ENCODE measurements at regions not wholly inside any gene's neighbourhood (a gene's known extent, or its start where the extent isn't known, plus 50 kb on each side); places are given as distances from the start of the nearest gene placed in this dataset.

- WGBS, 2 donors: 84 to 96% methylated on average over 7 of the region's 7 CpGs
- intact Hi-C loops (cut with DNase I; ENCODE audit: low total_unique reads): no loop called here
- no peak overlapping the region for H3K4me3 ChIP-seq (ENCODE audit: low read depth, poor library complexity, severe bottlenecking)
- TF ChIP-seq, protein P1, sequence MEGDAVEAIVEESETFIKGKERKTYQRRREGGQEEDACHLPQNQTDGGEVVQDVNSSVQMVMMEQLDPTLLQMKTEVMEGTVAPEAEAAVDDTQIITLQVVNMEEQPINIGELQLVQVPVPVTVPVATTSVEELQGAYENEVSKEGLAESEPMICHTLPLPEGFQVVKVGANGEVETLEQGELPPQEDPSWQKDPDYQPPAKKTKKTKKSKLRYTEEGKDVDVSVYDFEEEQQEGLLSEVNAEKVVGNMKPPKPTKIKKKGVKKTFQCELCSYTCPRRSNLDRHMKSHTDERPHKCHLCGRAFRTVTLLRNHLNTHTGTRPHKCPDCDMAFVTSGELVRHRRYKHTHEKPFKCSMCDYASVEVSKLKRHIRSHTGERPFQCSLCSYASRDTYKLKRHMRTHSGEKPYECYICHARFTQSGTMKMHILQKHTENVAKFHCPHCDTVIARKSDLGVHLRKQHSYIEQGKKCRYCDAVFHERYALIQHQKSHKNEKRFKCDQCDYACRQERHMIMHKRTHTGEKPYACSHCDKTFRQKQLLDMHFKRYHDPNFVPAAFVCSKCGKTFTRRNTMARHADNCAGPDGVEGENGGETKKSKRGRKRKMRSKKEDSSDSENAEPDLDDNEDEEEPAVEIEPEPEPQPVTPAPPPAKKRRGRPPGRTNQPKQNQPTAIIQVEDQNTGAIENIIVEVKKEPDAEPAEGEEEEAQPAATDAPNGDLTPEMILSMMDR (IDR thresholded peaks at IDR 0.05): no peak
- no peak for TF ChIP-seq POLR2A (IDR thresholded peaks at IDR 0.05)
- no peak for DNase-seq (ENCODE audit: low spot score in 2 of 2)
Observed at GRCh38 chr12:76644950-76645349, 85.4 kb upstream of the OSBPL8 start.

GRCh38 chr12:76645934-76646333, 86.4 kb upstream of the OSBPL8 start:
- intact Hi-C loops (cut with DNase I; ENCODE audit: low total_unique reads): no loop called here
- no peak for TF ChIP-seq POLR2A (IDR thresholded peaks at IDR 0.05)
- TF ChIP-seq, protein P1 (IDR thresholded peaks at IDR 0.05): no peak
- DNase-seq (ENCODE audit: low spot score in 2 of 2): no peak
- H3K4me3 ChIP-seq (ENCODE audit: low read depth, poor library complexity, severe bottlenecking): no peak overlapping the region
- 100% methylated on average over 1 of the region's 3 CpGs; no CpG with 5 or more reads in 1 of the 2 donors for WGBS, 2 donors

DNA sequence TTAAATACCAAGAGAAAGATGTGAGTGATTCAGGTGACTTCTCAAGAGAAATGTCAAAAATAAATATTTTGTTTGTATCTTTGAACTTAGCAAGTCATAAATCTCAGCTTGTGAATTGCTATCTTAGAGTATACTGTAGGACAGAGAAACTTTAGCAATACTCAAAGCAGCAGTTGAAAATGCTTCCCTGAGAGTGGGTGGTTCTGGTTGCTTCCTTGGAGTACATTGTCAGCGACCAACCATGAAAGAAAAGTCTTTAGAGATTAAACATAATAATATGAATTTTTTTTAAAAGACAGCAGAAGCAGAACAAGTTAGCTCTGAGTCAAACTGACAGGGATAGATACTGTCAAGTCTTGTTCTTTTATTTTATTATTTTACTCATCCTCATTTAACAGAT, 86.8 kb upstream of the OSBPL8 start:
- TF ChIP-seq POLR2A (IDR thresholded peaks at IDR 0.05): no peak
- TF ChIP-seq, protein P1 (IDR thresholded peaks at IDR 0.05): no peak
- intact Hi-C loops (cut with DNase I; ENCODE audit: low total_unique reads): no loop called here
- WGBS, 2 donors: 81 to 92% methylated on average over 1 of the region's 1 CpG
- DNase-seq (ENCODE audit: low spot score in 2 of 2): no peak
- H3K4me3 ChIP-seq (ENCODE audit: low read depth, poor library complexity, severe bottlenecking): no peak overlapping the region

DNA sequence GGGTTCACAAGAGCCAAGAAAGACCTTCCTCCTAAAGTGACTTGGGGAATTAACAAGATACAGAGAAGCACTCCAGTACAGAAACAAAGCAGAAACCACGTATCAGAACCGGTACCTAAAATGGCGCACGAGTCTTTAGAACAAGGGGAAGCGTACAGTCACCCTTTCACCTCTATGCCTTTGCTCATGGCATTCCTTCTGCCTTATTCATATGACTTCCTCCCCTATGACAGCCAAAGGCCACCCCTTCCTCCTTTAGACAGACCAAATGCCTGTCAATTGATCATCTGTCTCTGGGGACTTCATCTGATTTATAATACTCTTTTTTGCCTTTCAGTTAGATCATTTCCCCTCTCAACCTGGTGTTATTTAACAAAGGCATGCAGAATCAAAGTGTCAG, 89.5 kb upstream of the OSBPL8 start:
- intact Hi-C loops (cut with DNase I; ENCODE audit: low total_unique reads): no loop called here
- 96 to 99% methylated on average over 5 of the region's 5 CpGs for WGBS, 2 donors

DNA sequence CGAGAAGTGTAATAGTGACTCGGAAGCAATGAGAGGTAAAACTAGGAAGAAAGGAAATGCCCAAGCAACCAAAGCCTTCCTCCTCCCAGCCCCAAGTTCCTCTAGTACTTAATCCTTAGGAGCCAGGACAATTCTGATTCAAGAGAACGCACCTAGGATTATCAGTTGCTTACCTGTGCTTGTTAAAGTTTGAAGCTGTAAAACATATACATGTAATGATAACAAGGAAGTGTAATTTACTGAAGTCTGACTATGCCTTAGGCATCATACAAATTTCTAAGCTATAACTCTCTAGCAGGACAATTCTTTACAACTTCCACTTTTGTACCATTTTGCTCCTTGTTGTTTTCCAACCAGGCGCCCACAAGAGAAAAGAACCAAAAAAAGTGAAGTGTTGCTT, 92.8 kb upstream of the OSBPL8 start:
- WGBS, 2 donors: 89 to 90% methylated on average over 4 of the region's 4 CpGs
- TF ChIP-seq, protein P1 (IDR thresholded peaks at IDR 0.05): no peak
- TF ChIP-seq POLR2A (IDR thresholded peaks at IDR 0.05): no peak
- no peak overlapping the region for H3K4me3 ChIP-seq (ENCODE audit: low read depth, poor library complexity, severe bottlenecking)
- intact Hi-C loops (cut with DNase I; ENCODE audit: low total_unique reads): no loop called here
- DNase-seq (ENCODE audit: low spot score in 2 of 2): no peak

More for the DNA sequence above, 89.5 kb upstream of the OSBPL8 start:
- TF ChIP-seq, protein P1 (IDR thresholded peaks at IDR 0.05): no peak
- TF ChIP-seq POLR2A (IDR thresholded peaks at IDR 0.05): no peak
- H3K4me3 ChIP-seq (ENCODE audit: low read depth, poor library complexity, severe bottlenecking): no peak overlapping the region
- no peak for DNase-seq (ENCODE audit: low spot score in 2 of 2)

DNA sequence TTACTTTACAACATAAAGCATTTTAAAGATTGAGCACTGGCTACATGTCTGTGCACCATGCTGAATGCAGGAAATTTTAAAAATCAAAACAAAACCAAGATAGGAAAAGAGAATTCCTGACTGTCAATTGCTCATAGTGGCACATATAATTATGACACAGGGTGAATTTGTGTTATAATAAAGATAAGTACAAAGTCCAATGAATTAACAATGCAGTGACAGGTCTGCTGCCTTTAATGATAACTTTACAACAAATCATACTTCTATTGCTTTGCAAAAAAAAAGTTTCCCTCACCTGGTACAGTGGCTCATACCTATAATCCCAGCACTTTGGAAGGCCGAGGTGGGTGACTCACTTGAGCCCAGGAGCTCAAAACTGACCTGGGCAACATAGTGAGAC, 93.8 kb upstream of the OSBPL8 start:
- no peak for TF ChIP-seq POLR2A (IDR thresholded peaks at IDR 0.05)
- TF ChIP-seq, protein P1 (IDR thresholded peaks at IDR 0.05): no peak
- DNase-seq (ENCODE audit: low spot score in 2 of 2): no peak
- WGBS, 2 donors: 78 to 90% methylated on average over 1 of the region's 1 CpG
- no peak overlapping the region for H3K4me3 ChIP-seq (ENCODE audit: low read depth, poor library complexity, severe bottlenecking)
- intact Hi-C loops (cut with DNase I; ENCODE audit: low total_unique reads): no loop called here

All from lower leg skin (tissue), 4 donors.